ENCODE measurements at regions not wholly inside any gene's neighbourhood (a gene's known extent, or its start where the extent isn't known, plus 50 kb on each side); places are given as distances from the start of the nearest gene placed in this dataset.

DNA sequence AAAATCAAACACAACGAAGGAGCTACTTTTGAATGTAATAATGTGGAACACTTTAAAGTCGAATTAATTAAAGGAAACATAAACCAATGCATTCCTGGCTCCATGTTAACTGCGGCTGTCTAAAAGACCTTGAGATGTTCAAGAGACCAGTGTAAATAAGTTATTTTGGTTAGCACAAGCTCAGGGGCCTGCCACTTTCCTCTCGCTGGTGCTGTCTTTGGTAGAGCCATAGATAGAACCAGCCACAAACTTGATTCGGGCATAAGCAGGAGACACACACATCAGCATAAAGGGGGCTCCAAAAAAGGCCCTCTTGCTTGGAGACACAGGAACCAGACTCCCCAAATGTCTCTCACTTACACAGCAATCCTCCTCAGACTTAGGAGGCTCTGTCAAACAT lies 121.6 kb upstream of the TBX20 start:
- TF ChIP-seq ZNF174 (CRISPR knock-in tag; IDR thresholded peaks at IDR 0.05) (no peak), TEAD4 (IDR thresholded peaks at IDR 0.05; ENCODE audit: low read length) (no peak), TEAD4 (CRISPR knock-in tag; IDR thresholded peaks at IDR 0.05; ENCODE audit: borderline replicate concordance) (no peak), NCOA1 (IDR thresholded peaks at IDR 0.05; ENCODE audit: low read depth) (no peak), EP300 (IDR thresholded peaks at IDR 0.05; ENCODE audit: low read length) (no peak), MAFK (IDR thresholded peaks at IDR 0.05; ENCODE audit: low read length) (no peak), JUND (IDR thresholded peaks at IDR 0.05; ENCODE audit: borderline replicate concordance, low read depth, low read length) (no peak), JUND (tag; IDR thresholded peaks at IDR 0.05; ENCODE audit: borderline replicate concordance, low read depth, low read length) (no peak), POLR2AphosphoS5 (IDR thresholded peaks at IDR 0.05; ENCODE audit: control insufficient read depth, insufficient read depth, low read depth, low read length) (no peak)
- TF ChIP-seq, protein P1, sequence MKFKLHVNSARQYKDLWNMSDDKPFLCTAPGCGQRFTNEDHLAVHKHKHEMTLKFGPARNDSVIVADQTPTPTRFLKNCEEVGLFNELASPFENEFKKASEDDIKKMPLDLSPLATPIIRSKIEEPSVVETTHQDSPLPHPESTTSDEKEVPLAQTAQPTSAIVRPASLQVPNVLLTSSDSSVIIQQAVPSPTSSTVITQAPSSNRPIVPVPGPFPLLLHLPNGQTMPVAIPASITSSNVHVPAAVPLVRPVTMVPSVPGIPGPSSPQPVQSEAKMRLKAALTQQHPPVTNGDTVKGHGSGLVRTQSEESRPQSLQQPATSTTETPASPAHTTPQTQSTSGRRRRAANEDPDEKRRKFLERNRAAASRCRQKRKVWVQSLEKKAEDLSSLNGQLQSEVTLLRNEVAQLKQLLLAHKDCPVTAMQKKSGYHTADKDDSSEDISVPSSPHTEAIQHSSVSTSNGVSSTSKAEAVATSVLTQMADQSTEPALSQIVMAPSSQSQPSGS (CRISPR knock-in tag; IDR thresholded peaks at IDR 0.05): no peak
- TF ChIP-seq, protein P2, sequence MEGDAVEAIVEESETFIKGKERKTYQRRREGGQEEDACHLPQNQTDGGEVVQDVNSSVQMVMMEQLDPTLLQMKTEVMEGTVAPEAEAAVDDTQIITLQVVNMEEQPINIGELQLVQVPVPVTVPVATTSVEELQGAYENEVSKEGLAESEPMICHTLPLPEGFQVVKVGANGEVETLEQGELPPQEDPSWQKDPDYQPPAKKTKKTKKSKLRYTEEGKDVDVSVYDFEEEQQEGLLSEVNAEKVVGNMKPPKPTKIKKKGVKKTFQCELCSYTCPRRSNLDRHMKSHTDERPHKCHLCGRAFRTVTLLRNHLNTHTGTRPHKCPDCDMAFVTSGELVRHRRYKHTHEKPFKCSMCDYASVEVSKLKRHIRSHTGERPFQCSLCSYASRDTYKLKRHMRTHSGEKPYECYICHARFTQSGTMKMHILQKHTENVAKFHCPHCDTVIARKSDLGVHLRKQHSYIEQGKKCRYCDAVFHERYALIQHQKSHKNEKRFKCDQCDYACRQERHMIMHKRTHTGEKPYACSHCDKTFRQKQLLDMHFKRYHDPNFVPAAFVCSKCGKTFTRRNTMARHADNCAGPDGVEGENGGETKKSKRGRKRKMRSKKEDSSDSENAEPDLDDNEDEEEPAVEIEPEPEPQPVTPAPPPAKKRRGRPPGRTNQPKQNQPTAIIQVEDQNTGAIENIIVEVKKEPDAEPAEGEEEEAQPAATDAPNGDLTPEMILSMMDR (IDR thresholded peaks at IDR 0.05 in 2 of 3, conservative IDR thresholded peaks at IDR 0.05 in 1 of 3; ENCODE audit: insufficient read depth in 2 of 3, low read depth in 1 of 3, low read length in 3 of 3): no peak
- TF ChIP-seq, protein P3, sequence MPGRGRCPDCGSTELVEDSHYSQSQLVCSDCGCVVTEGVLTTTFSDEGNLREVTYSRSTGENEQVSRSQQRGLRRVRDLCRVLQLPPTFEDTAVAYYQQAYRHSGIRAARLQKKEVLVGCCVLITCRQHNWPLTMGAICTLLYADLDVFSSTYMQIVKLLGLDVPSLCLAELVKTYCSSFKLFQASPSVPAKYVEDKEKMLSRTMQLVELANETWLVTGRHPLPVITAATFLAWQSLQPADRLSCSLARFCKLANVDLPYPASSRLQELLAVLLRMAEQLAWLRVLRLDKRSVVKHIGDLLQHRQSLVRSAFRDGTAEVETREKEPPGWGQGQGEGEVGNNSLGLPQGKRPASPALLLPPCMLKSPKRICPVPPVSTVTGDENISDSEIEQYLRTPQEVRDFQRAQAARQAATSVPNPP (IDR thresholded peaks at IDR 0.05; ENCODE audit: borderline replicate concordance, insufficient read depth, insufficient read length): no peak
- TF ChIP-seq, protein P4, sequence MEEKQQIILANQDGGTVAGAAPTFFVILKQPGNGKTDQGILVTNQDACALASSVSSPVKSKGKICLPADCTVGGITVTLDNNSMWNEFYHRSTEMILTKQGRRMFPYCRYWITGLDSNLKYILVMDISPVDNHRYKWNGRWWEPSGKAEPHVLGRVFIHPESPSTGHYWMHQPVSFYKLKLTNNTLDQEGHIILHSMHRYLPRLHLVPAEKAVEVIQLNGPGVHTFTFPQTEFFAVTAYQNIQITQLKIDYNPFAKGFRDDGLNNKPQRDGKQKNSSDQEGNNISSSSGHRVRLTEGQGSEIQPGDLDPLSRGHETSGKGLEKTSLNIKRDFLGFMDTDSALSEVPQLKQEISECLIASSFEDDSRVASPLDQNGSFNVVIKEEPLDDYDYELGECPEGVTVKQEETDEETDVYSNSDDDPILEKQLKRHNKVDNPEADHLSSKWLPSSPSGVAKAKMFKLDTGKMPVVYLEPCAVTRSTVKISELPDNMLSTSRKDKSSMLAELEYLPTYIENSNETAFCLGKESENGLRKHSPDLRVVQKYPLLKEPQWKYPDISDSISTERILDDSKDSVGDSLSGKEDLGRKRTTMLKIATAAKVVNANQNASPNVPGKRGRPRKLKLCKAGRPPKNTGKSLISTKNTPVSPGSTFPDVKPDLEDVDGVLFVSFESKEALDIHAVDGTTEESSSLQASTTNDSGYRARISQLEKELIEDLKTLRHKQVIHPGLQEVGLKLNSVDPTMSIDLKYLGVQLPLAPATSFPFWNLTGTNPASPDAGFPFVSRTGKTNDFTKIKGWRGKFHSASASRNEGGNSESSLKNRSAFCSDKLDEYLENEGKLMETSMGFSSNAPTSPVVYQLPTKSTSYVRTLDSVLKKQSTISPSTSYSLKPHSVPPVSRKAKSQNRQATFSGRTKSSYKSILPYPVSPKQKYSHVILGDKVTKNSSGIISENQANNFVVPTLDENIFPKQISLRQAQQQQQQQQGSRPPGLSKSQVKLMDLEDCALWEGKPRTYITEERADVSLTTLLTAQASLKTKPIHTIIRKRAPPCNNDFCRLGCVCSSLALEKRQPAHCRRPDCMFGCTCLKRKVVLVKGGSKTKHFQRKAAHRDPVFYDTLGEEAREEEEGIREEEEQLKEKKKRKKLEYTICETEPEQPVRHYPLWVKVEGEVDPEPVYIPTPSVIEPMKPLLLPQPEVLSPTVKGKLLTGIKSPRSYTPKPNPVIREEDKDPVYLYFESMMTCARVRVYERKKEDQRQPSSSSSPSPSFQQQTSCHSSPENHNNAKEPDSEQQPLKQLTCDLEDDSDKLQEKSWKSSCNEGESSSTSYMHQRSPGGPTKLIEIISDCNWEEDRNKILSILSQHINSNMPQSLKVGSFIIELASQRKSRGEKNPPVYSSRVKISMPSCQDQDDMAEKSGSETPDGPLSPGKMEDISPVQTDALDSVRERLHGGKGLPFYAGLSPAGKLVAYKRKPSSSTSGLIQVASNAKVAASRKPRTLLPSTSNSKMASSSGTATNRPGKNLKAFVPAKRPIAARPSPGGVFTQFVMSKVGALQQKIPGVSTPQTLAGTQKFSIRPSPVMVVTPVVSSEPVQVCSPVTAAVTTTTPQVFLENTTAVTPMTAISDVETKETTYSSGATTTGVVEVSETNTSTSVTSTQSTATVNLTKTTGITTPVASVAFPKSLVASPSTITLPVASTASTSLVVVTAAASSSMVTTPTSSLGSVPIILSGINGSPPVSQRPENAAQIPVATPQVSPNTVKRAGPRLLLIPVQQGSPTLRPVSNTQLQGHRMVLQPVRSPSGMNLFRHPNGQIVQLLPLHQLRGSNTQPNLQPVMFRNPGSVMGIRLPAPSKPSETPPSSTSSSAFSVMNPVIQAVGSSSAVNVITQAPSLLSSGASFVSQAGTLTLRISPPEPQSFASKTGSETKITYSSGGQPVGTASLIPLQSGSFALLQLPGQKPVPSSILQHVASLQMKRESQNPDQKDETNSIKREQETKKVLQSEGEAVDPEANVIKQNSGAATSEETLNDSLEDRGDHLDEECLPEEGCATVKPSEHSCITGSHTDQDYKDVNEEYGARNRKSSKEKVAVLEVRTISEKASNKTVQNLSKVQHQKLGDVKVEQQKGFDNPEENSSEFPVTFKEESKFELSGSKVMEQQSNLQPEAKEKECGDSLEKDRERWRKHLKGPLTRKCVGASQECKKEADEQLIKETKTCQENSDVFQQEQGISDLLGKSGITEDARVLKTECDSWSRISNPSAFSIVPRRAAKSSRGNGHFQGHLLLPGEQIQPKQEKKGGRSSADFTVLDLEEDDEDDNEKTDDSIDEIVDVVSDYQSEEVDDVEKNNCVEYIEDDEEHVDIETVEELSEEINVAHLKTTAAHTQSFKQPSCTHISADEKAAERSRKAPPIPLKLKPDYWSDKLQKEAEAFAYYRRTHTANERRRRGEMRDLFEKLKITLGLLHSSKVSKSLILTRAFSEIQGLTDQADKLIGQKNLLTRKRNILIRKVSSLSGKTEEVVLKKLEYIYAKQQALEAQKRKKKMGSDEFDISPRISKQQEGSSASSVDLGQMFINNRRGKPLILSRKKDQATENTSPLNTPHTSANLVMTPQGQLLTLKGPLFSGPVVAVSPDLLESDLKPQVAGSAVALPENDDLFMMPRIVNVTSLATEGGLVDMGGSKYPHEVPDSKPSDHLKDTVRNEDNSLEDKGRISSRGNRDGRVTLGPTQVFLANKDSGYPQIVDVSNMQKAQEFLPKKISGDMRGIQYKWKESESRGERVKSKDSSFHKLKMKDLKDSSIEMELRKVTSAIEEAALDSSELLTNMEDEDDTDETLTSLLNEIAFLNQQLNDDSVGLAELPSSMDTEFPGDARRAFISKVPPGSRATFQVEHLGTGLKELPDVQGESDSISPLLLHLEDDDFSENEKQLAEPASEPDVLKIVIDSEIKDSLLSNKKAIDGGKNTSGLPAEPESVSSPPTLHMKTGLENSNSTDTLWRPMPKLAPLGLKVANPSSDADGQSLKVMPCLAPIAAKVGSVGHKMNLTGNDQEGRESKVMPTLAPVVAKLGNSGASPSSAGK (IDR thresholded peaks at IDR 0.05): no peak
